Stimulated activated naive CD8-positive, alpha-beta T cell treated with anti-CD3 and anti-CD28 coated beads, Interleukin-15, Interleukin-2, amounts not matched to agents 100 ng/mL and 50 ng/mL, for 24 hours (primary cell): ENCODE measurements at regions not wholly inside any gene's neighbourhood (a gene's known extent, or its start where the extent isn't known, plus 50 kb on each side); places are given as distances from the start of the nearest gene placed in this dataset.

ENCODE experiments used
- H3K27ac Mint-ChIP-seq: one replicate; pipeline ENCODE4 v1.8.0; 2021; ENCODE audit warnings: mild to moderate bottlenecking, mixed read lengths
- H3K27me3 Mint-ChIP-seq: one replicate; pipeline ENCODE4 v1.8.0; 2021; ENCODE audit warnings: mixed read lengths
- H3K36me3 Mint-ChIP-seq: one replicate; pipeline ENCODE4 v1.8.0; 2021; ENCODE audit warnings: low read depth, mixed read lengths
- H3K4me1 Mint-ChIP-seq: one replicate; pipeline ENCODE4 v1.8.0; 2021; ENCODE audit warnings: low read depth, mixed read lengths
- H3K4me3 Mint-ChIP-seq: one replicate; pipeline ENCODE4 v1.8.0; 2021; ENCODE audit warnings: mild to moderate bottlenecking, mixed read lengths
- H3K9me3 Mint-ChIP-seq: one replicate; pipeline ENCODE4 v1.8.0; 2021; ENCODE audit warnings: mixed read lengths

DNA sequence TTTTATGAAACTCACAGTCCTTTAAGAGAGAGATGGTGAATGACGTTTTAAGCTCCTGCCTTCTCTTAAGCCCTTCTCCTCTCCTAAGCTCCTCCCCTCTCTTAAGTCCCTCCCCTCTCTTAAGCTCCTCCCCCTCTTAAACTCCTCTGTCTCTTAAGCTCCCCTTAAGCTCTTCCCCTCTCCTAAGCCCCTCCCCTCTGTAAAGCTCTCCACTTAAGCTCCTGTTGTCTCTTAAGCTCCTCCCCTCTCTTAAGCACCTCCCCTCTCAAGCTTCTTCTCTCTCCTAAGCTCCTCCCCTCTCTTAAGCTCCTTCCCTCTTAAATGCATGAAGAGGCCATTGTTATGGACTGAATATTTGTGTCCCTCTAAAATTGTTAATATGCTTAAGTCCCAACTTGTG is 1180.6 kb upstream of the AUTS2 start:
- Mint-ChIP-seq H3K9me3 (peaks cover 5% of the 10 kb centered on the region), H3K4me1 (no peaks in the 10 kb centered on the region), H3K27me3 (no peaks in the 10 kb centered on the region), H3K27ac (no peak overlapping the region), H3K36me3 (no peaks in the 10 kb centered on the region), H3K4me3 (no peak overlapping the region)

DNA sequence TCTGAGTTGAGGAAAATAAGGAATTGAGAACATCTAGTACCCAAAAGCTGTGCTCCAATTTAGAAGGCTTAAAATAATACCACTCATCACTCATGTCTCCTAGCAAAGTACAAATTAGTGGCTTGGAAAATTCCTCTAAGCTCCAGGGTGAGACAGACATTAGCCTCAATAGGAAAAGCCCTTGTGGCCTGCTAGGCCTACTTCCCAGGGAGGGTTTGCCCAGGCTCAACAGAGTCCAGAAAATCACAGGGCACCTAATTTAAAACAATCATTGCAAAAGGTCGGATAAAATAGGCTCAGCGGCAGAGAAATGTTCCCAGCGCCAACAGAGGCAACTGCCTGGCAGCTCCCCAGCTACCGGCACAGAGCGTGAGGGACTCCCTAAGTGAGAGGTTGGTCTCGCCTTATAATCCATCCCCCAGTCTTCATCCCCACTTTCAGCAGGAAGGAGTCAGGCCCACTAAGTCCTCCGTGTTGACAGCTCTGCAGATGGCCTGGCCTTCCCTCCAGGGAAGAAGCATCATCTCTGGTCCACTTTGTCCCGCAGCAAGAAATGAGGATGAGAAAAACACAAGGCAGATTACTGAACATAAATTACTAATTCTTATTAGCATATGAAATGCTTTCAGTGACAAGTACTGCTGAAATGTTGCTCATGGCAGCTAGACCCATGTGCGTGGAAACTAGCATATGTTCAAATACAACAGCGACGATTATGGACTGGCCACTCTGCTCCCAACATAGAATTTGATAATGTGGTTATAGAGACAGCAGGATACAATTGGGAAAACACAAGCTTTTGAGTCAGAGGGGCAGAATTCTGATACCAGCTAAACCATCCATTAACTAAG is 1177.7 kb upstream of the AUTS2 start:
- Mint-ChIP-seq H3K4me1 (no peaks in the 10 kb centered on the region), H3K27me3 (no peaks in the 10 kb centered on the region), H3K9me3 (peaks cover 5% of the 10 kb centered on the region), H3K36me3 (no peaks in the 10 kb centered on the region), H3K27ac (no peak overlapping the region), H3K4me3 (no peak overlapping the region)

DNA sequence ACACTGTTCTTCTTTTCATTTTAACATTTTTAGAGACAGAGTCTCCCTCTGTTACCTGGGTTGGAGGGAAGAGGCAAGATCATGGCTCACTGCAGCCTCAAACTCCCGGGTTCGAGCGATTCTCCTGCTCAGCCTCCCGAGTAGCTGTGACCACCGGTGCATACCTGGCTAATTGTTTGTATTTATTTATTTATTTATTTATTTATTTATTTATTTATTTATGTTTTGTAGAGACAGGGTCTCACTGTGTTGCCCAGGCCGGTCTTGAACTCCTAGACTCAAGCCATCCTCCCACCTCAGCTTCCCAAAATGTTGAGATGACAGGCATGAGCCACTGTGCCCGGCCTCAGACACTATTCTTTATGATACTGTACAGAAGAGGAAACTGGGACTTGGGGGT is 1176.6 kb upstream of the AUTS2 start:
- Mint-ChIP-seq H3K4me1 (no peaks in the 10 kb centered on the region), H3K36me3 (no peaks in the 10 kb centered on the region), H3K9me3 (peaks cover 5% of the 10 kb centered on the region), H3K27me3 (no peaks in the 10 kb centered on the region), H3K4me3 (no peak overlapping the region), H3K27ac (no peak overlapping the region)

DNA sequence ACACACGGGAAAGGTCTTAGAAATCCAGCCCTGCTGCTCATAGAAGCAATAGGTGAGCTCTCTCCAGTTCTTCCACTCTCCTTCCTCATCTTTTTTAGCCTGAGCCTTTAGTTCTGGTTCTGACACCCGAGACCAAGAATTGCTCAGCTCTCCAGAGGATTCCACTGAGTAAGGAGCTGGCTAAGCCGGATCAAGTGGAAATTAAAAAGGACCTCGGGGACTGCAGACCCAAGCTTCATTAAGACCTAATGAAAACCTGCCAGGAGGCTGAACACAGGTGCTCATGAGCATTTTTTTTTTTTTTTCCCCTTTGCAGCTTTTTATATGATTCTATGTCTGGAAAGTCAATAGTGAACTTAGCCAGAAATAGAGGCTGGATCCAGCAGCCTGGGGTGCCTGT is 1176.0 kb upstream of the AUTS2 start:
- peaks cover 5% of the 10 kb centered on the region for H3K9me3 Mint-ChIP-seq
- H3K27me3 Mint-ChIP-seq, result no peaks in the 10 kb centered on the region
- H3K4me1 Mint-ChIP-seq, result no peaks in the 10 kb centered on the region
- no peak overlapping the region for H3K27ac Mint-ChIP-seq
- no peaks in the 10 kb centered on the region for H3K36me3 Mint-ChIP-seq
- H3K4me3 Mint-ChIP-seq, result no peak overlapping the region

DNA sequence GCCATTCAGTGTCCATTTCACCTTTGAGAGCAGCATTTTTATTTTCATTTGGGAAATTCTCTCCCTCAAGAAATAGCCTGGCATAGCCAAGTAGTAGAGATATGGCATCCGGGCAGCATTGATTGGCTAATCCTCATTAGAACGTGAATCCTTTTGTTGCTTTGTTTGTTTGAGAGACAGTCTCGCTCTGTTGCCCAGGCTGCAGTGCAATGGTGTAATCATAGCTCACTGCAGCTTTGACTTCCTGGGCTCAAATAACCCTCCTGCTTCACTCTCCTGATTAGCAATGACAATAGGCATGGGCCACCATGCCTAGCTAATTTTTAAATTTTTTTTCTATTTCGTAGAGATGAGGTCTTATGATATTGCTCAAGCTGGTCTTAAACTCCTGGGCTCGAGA is 1174.9 kb upstream of the AUTS2 start:
- no peak overlapping the region for H3K27ac Mint-ChIP-seq
- H3K36me3 Mint-ChIP-seq, result no peaks in the 10 kb centered on the region
- peaks cover 6% of the 10 kb centered on the region for H3K9me3 Mint-ChIP-seq
- no peak overlapping the region for H3K4me3 Mint-ChIP-seq
- H3K4me1 Mint-ChIP-seq, result no peaks in the 10 kb centered on the region
- H3K27me3 Mint-ChIP-seq, result no peaks in the 10 kb centered on the region

DNA sequence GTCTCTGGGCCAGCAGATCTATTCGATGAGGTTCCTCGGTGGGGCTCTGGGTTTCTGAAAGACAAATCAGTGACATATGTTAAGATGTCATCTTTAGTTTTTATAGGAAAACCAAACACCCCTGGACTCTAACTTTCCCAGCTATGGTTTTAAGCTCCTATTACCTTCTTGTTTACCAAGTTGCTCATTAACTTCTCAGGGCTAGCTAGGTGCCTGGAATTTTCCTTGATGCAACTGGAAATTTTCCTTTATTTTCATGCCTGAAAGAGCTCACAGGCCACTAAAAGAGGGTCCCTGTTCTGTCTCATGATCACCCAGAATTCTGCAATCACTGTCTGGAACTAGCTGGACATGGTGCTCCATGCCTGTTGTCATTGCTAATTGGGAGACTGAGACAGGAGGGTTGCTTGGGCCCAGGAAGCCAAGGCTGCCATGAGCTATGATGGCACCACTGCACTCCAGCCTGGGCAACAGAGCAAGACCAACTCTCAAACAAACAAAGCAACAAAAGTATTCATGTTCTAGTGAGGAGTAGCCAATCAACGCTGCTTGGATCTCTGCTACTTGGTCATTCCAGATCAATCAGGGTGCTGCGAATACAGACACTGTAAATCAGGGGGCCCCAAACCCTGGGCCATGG is 1173.5 kb upstream of the AUTS2 start:
- H3K4me1 Mint-ChIP-seq, result no peaks in the 10 kb centered on the region
- no peak overlapping the region for H3K4me3 Mint-ChIP-seq
- H3K9me3 Mint-ChIP-seq, result peaks cover 9% of the 10 kb centered on the region
- H3K27me3 Mint-ChIP-seq, result no peaks in the 10 kb centered on the region
- no peak overlapping the region for H3K27ac Mint-ChIP-seq
- H3K36me3 Mint-ChIP-seq, result no peaks in the 10 kb centered on the region

DNA sequence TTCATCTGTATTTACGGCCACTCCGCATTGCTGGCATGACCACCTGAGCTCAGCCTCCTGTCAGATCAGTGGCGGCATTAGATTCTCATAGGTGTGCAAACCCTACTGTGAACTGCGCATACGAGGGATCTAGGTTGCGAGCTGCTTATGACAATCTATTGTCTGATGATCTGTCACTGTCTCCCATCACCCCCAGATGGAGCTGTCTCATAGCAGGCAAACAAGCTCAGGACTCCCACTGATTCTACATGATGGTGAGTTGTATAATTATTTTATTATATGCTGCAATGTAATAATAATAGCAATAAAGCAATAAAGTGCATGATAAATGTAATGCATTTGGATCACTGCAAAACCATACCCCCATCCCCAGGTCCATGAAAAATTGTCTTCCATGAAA is 1172.9 kb upstream of the AUTS2 start:
- Mint-ChIP-seq H3K4me3 (no peak overlapping the region), H3K27ac (no peak overlapping the region), H3K9me3 (peaks cover 9% of the 10 kb centered on the region)

DNA sequence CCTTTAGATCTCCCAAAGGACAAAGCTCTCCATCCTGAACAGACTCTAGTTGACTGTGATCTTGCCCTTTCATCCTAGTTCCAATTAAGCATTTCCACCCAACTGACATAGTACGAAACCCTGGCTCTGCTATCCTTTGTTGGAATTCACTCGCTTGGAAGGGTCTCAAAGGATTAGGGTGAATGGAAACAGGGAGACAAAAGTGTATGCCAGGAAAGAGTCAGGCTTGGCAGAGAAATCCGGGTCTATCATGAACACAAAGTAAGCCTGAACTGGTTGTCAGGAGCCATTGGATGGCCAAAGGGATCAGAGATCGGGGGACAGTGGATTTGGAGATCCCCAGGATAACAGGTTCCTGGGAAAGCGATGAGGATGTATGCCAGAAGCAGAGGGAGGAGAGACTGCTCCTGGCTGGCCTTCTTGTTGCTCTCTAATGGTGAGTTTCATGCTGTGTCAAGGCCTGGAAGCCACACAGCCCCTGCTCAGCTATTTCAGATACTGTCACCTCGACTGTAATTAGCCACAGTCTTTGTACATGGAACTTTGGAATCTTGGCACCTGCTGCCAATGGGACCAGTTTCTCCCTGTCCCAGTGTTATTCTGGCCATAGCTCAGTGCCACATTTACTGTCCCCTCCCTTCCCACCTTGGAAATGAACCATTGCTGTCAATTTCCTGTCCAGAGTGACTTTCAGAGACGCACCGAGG is 1168.7 kb upstream of the AUTS2 start:
- Mint-ChIP-seq H3K4me1 (no peaks in the 10 kb centered on the region), H3K27ac (no peak overlapping the region), H3K27me3 (no peaks in the 10 kb centered on the region), H3K4me3 (no peak overlapping the region), H3K36me3 (no peaks in the 10 kb centered on the region), H3K9me3 (peaks cover 12% of the 10 kb centered on the region)

More for the DNA sequence above, 1172.9 kb upstream of the AUTS2 start:
- Mint-ChIP-seq H3K36me3 (no peaks in the 10 kb centered on the region), H3K4me1 (no peaks in the 10 kb centered on the region), H3K27me3 (no peaks in the 10 kb centered on the region)

DNA sequence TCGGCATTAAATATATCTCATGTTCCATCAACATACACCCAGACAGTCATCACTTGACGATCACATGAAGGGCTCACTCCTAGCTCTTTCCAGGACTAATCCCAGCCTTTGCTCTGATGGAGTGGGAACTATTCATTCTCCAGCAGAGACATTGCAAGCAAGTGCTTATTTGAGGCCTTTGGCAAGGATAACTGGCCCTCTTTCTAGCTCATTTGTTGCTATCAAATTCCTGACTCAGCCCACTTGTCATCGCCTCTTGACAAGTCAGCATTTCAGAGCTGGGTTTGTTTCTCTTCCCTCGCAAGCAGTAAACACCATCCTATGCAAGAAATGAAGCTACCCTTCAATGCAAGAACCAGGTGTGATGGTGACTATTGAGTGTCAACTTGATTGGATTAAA is 1165.7 kb upstream of the AUTS2 start:
- H3K4me3 Mint-ChIP-seq, result no peak overlapping the region
- H3K4me1 Mint-ChIP-seq, result no peaks in the 10 kb centered on the region
- H3K9me3 Mint-ChIP-seq, result peaks cover 23% of the 10 kb centered on the region
- H3K27me3 Mint-ChIP-seq, result no peaks in the 10 kb centered on the region
- H3K36me3 Mint-ChIP-seq, result no peaks in the 10 kb centered on the region
- no peak overlapping the region for H3K27ac Mint-ChIP-seq

DNA sequence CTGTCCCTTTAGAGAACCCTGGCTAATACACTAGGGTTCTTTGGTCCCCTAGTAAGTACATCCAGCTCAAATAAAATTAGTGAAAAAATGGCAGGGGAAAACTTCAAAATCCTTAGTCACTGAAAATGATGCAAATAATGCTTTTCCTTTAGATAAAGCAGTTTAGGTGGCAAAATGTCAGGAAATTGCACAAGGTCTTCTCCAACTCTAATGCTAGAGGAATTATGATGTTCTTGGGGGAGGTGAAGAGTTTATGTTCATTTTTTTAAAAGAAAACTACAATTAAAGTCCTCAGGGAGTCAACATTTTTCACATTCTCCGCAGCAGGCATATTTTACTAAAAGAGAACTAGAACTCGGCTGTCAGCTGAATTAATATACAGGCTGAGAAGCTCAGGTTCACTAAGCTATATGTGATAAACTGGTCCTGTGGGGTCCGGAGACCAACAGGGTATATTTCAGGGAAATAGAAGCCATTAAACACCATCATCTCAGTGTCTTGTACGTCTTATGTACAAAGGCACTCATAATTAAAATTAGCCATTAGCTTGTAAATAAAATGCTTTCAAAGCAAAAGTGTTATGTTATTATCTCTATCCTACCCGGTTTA is 1164.7 kb upstream of the AUTS2 start:
- no peaks in the 10 kb centered on the region for H3K36me3 Mint-ChIP-seq
- no peaks in the 10 kb centered on the region for H3K27me3 Mint-ChIP-seq
- no peaks in the 10 kb centered on the region for H3K4me1 Mint-ChIP-seq
- no peak overlapping the region for H3K4me3 Mint-ChIP-seq
- no peak overlapping the region for H3K27ac Mint-ChIP-seq
- H3K9me3 Mint-ChIP-seq, result peaks cover 28% of the 10 kb centered on the region

DNA sequence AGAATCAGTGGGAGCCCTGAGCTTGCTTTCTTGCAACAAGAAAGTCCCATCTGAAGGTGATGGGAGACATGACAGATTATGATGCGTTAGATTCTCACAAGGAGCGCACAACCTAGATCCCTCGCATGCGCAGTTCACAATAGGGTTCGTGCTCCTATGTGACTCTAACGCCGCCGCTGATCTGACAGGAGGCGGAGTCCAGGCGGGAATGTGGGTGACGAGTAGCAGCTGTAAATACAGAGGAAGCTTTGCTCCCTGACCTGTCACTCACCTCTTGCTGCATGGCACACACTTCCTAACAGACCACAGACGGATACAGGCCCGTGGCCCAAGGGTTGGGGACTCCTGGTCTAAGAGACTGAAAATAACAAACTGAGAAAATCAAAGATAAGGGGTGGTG is 1163.4 kb upstream of the AUTS2 start:
- H3K36me3 Mint-ChIP-seq, result no peaks in the 10 kb centered on the region
- peaks cover 33% of the 10 kb centered on the region for H3K9me3 Mint-ChIP-seq
- H3K4me1 Mint-ChIP-seq, result no peaks in the 10 kb centered on the region
- H3K27me3 Mint-ChIP-seq, result no peaks in the 10 kb centered on the region
- H3K27ac Mint-ChIP-seq, result no peak overlapping the region
- no peak overlapping the region for H3K4me3 Mint-ChIP-seq

DNA sequence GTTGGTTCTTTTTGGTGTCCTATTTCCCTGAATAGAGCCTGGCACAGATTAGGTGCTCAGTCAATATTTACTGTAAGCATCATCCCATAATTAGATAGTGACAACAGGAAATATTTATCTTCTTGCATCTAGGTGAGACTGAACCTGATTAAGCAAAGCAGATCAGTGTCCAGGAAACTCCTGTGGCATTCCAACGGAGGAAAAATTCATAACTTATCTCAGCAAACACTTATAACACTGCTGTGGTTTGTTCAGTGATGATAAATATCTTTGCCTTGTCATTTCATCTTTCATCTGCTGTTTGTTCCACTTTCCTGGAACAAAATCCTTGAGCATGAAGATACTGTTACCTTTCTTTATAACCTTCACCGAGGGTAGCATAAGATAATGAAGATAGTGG is 1160.3 kb upstream of the AUTS2 start:
- Mint-ChIP-seq H3K27me3 (no peaks in the 10 kb centered on the region), H3K9me3 (peaks cover 26% of the 10 kb centered on the region), H3K27ac (no peak overlapping the region), H3K4me3 (no peak overlapping the region), H3K36me3 (no peaks in the 10 kb centered on the region), H3K4me1 (no peaks in the 10 kb centered on the region)

DNA sequence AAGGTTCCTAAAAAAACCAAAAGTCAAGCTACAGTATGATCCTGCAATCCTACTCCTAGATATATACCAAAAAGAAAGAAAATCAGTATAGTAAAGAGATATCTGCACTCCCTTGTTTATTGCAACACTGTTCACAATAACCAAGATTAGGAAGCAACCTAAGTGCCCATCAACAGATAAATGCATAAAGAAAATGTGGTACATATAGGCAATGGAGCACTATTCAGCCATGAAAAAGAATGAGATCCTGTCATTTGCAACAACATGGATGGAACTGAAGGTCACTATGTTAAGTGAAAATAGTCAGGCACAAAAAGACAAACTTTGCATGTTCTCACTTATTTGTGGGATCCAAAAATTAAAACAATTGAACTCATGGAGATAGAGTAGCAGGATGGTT is 1159.5 kb upstream of the AUTS2 start:
- no peak overlapping the region for H3K4me3 Mint-ChIP-seq
- no peak overlapping the region for H3K27ac Mint-ChIP-seq

DNA sequence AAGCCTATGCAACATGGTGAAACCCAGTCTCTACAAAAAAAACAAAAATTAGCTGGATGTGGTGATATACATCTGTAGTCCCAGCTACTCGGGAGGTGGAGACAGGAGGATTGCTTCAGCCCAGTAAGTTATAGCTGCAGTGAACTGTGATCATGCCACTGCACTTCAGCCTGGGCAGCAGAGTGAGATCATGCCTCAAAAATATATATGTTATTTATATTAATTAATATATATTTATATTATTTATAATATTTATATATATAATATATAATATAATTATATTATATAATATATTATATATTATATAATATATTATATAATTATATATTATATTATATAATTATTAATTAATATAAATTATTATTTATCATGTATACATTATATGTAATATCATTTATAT is 1158.4 kb upstream of the AUTS2 start:
- H3K36me3 Mint-ChIP-seq, result no peaks in the 10 kb centered on the region
- no peaks in the 10 kb centered on the region for H3K4me1 Mint-ChIP-seq
- peaks cover 41% of the 10 kb centered on the region for H3K9me3 Mint-ChIP-seq
- H3K27ac Mint-ChIP-seq, result no peak overlapping the region
- no peaks in the 10 kb centered on the region for H3K27me3 Mint-ChIP-seq
- no peak overlapping the region for H3K4me3 Mint-ChIP-seq

More for the DNA sequence above, 1159.5 kb upstream of the AUTS2 start:
- Mint-ChIP-seq H3K36me3 (no peaks in the 10 kb centered on the region), H3K27me3 (no peaks in the 10 kb centered on the region), H3K9me3 (peaks cover 32% of the 10 kb centered on the region), H3K4me1 (no peaks in the 10 kb centered on the region)

DNA sequence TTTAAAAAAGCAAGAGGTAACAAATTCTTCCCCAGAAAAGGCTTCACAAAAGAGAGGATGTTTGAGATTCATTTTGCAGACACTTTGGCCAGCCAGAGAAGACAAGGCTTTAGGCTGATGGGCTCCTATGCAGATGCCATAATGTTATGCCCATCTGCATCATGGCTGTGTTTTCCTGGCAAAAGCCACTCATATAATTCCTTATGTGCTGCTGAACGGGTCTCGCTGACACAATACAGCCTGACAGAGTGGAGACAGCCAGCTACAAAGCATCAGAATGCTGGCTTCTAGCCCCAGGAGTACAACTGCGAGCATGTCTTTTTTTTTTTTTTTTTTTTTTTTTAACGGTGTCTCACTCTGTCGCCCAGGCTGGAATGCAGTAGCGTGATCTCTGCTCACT is 1157.4 kb upstream of the AUTS2 start:
- Mint-ChIP-seq H3K4me3 (no peak overlapping the region), H3K36me3 (no peaks in the 10 kb centered on the region), H3K27ac (no peak overlapping the region), H3K27me3 (no peaks in the 10 kb centered on the region), H3K4me1 (no peaks in the 10 kb centered on the region), H3K9me3 (peaks cover 41% of the 10 kb centered on the region)
